ENCODE measurements at regions not wholly inside any gene's neighbourhood (a gene's known extent, or its start where the extent isn't known, plus 50 kb on each side); places are given as distances from the start of the nearest gene placed in this dataset.
A peak's percentile ranks its signal among the peaks of the same experiment; 100 is the strongest.
"Not testable (repeated sequence)": the region's sequence is repeated elsewhere in the genome, so short reads cannot be mapped to it uniquely, and the experiment has no call there.

DNA sequence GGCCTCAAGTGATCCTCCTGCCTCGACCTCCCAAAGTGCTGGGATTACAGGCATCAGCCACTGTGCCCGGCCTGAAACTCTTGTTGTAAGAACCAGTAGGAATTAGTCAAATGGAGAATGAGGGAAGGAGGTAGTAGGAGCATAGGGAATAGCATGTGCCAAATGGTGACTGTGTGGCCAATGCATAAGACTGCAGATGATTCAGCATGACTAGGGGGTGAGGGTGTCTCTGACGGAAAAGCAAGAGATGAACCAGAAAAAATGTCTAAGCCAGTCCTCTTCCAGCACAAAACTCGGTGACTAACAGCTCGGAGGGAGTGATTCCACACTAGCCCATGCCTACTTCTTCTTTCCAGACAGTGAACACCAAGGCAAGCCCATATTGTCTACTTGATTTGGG is 58.2 kb upstream of the DUSP21 start:
- peak; percentile 55 for DNase-seq (ENCODE audit: low spot score)

DNA sequence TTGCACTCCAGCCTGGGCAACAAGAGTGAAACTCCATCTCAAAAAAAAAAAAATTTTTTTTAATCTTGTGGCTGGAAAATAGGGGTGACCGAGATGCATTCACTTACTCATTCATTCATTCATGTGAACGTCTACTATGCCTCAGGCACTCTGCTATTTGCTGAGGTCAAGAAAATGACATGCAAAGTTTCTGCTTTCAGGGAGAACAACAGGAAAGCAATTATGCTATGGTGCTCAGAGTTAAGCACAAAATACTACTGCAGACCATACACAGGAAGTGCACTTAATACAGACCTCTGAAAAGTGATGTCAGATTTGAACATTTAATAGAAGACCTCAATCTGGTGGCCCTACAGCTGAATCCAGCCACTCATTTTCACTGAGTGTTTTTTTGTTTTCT is 59.6 kb upstream of the DUSP21 start:
- no peak for DNase-seq (ENCODE audit: low spot score)

DNA sequence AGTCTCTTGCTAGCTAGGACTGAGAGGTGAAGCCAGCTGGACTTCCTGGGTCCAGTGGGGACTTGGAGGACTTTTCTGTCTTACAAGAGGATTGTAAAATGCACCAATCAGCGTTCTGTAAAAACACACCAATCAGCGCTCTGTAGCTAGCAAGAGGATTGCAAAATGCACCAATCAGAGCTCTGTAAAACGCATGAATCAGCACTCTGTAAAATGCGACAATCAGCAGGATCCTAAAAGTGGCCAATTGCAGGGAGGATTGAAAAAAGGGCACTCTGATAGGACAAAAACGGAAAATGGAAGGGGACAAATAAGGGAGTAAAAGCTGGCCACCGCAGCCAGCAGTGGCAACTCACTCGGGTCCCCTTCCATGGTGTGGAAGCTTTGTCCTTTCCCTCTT is 65.6 kb upstream of the DUSP21 start:
- DNase-seq (ENCODE audit: low spot score): no peak

DNA sequence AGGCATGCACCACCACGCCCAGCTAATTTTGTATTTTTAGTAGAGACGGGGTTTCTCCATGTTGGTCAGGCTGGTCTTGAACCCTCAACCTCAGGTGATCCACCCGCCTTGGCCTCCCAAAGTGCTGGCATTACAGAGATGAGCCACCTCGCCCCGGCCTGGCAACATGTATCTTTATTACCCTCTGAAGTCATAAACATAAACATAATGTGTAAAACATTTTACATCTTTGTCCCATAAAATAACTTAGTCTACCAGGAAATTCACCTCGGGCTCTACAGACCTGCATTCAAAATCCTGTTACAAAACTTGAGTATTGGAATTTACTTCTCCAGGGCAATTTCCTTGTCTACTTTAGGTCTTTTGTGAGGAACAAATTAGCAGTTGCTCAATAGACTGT is 68.1 kb upstream of the DUSP21 start:
- no peak for DNase-seq (ENCODE audit: low spot score)

DNA sequence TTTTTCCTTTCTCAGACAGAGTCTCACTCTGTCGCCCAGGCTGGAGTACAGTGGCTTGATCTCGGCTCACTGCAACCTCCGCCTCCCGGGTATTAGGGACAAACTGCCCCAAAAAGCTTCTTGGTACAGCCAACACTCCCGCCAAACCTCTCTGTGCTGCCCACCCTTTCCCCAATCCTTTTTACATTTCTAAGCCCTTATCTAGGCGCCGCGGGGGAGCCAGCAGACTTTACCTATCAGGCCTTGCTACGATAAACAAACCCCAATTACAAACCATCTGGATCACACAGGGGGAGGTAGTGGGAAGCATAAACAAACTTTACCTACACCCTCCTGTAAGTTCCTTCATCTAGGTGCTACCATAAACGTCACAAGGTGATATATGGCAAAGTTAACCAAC is 69.8 kb upstream of the DUSP21 start:
- DNase-seq (ENCODE audit: low spot score): not testable (repeated sequence)

DNA sequence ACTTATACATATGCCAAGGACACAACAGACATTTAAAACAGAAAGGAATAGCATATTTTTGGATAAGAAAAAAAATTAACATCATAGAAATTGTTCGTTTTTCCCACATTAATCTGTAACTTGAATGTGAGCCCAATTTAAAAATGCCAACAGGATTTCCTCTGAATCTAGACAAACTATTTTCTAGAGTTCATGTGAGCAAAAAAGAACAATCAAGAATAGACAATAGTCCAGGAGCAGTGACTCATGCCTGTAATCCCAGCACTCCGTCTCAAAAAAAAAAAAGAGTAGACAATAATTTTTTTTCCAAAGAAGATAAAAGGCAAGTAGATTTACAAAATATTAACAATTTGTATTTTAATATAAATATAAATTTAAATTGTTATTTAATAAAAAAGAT is 73.7 kb upstream of the DUSP21 start:
- no peak for DNase-seq (ENCODE audit: low spot score)

DNA sequence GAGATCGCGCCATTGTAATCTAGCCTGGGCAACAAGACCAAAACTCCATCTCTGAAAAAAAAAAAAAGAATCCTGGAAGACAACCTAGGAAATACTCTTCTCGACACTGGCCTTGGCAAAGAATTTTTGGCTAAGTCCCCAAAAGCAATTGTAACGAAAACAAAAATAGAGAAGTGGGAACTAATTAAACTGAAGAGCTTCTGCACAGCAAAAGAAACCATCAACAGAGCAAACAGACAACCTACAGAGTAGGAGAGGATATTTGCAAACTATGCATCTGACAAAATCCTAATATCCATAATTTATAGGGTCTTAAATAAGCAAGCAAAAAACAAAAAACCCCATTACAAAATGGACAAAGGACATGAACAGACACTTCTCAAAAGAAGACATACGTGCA is 76.5 kb upstream of the DUSP21 start:
- DNase-seq (ENCODE audit: low spot score): no peak

DNA sequence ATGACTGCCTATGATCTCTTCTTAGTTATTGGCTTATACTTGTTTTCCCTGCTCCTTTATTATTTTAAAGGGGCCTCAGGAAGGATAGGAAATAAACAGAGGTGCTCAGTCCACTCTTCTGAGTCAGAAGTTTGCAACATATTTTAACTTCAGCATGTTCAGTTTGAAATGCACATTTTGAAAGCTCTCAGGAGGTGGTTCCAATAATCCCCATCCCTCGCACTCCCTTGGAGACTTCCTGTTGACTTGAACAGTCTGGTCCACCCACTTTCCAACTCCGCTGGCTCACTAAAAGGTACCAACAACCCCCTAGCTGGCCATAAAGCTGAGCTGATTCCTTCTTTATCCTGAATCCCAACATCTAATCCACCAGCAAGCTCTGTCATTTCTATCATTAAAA is 78.3 kb upstream of the DUSP21 start:
- no peak for DNase-seq (ENCODE audit: low spot score)

DNA sequence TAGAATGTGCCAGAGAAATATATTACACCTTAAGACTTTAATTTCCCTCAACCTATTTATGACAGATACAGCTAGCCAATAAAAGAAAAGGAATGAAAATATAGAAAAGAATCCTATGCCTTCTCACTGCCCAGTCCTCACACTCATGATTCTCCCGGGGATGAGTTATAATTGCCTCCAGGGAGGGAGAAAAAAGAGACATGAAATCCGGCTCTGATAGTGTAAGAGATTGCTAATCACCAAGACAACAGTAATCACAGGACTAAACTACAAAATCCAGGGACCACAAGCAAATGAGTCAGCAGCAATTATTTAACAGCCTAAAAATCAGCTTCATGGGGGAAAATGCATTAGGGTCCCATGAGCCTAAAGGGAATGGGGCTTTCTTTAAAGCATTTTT is 95.9 kb upstream of the DUSP21 start:
- DNase-seq (ENCODE audit: low spot score): peak; percentile 8

DNA sequence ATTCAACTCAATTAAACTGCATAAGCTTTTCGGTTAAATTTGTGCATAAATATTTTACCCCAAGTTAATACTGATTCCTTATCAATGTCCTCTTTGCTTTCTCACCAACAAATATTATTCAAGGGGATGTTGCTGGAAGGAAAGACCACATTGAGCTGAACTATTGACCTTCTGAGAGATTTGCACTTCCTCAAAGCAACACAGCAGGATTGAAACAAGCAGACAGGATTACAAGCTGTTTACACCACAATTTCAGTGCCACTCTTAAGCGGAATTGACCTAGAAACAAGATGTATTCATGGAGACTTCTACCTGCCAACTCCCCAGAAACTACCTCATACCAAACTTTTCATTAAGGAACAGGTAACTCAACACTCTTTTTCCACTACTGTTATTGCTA is 96.5 kb upstream of the DUSP21 start:
- no peak for DNase-seq (ENCODE audit: low spot score)

DNA sequence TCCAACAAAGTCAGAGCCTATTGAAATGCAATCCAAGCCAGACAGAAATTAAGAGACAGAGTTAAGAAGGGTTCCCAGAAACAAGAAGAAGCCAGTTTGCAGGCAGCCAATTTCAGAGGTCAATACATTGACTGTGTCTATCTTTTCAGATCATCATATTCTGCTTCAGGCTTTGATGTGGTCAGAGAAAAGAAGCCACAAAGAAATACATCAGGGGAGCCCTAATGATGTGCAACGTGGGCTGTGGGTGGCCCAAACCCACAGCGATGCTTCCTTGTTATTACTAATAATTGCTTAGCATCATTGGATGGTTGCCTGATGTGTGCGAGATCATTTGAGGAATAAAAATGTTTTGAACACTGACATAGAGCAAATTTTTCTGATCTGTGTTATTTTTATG is 99.0 kb upstream of the DUSP21 start:
- no peak for DNase-seq (ENCODE audit: low spot score)

DNA sequence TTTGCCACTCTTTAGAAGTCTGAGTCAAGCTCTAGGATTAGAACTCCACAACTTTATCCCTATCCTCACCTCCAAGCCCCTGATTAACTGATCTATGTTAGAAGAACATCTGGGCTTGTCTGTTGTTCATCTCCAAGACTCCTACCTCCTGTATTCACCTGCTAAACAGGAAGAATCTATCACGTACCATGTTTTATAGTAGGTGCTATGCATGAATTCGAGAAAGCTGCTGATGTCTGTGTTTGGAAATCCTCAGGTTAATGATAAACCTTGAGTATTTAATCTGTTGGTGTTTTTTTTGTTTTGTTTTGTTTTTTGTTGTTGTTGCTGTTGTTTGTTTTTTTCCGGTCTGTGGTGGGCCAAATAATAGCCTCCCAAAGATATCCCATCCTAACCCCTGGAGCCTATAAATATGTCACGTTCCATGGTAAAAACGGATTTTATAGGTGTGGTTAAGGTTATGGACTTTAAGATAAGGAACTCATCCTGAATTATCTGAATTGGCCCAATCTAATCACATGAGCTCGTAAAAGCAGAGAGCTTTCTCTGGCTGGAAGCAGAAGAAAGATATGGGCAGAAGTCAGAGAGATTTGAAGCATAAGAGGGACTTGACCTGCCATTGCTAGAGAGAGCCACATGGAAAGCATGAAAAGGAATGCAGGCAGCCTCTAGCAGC is 101.2 kb upstream of the DUSP21 start:
- DNase-seq (ENCODE audit: low spot score): no peak

DNA sequence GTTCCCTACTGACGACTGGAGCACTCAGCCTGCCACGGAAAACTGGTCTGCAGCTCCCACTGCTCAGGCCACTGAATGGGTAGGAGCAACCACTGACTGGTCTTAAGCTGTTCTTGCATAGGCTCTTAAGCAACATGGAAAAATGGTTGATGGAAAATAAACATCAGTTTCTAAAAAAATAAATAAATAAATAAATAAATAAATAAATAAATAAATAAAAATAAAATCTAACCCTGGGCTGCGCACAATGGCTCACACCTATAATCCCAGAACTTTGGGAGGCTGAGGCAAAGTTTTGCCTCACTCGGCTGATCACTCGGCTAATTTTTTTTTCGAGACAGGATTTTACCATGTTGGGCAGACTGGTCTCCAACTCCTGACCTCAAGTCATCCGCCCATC is 102.0 kb upstream of the DUSP21 start:
- DNase-seq (ENCODE audit: low spot score): not testable (repeated sequence)

DNA sequence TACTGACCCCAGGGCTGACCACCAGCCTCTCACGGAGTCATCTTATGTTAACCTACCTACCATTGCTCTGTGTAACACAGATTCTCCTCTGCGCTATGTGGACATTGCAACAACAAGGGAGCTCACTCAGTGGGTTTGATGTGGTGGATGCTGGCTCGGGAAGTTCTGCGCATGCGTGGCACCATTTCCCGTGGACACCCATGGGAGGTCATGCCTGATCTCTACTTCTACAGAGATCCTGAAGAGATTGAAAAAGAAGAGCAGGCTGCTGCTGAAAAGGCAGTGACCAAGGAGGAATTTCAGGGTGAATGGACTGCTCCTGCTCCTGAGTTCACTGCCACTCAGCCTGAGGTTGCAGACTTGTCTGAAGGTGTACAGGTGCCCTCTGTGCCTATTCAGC is 102.4 kb upstream of the DUSP21 start:
- DNase-seq (ENCODE audit: low spot score): not testable (repeated sequence)

DNA sequence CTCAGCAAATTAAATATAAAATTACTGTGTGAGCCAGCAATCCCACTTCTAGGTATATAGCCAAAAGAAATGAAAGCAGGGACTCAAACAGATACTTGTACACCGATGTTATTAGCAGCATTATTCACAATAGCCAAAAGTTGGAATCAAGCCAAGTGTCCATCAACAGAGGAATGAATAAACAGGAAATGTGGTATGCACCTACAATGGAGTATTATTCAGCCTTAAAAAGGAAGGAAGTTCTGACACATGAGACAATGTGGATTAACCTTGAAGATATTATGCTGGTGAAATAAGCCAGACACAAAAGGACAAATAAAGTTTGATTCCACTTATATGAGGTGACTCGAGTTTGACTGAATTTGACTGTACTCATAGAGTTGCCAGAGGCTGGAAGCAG is 108.3 kb upstream of the DUSP21 start:
- DNase-seq (ENCODE audit: low spot score): no peak

DNA sequence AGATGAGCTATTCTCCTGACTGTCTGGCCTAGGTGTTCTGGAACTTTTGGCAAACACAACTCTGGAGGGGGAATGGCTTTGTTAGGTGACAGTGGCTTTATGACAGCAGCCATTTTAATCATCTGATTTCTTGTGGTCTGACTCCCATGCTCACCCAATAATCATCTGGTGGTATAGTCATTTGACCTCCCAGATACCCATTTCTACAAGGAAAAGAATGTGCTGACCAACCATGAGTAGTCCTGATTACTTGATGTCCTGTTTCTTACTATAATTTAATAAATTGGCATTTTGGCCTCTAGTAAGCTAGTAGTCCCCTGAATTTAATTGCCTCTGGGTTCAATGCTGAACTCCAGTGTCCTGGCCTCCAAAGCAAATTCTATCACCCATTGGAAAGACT is 109.9 kb upstream of the DUSP21 start:
- DNase-seq (ENCODE audit: low spot score): peak; percentile 11

DNA sequence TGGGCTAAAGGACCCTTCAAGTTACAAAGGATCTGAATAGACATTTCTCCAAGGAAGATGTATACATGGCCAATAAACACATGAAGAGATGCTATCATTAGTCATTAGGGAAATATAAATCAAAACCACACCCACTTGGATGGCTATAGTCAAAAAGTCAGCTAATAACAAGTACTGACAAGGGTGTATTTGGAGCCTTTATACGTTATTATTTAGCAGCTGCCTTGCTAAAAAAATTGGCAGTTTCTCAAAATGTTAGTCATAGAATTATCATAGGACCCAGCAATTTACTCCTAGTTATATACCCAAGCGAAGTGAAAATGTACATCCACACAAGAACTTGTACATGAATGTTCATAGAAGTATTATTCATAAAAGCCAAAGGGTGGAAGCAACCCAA is 112.7 kb upstream of the DUSP21 start:
- DNase-seq (ENCODE audit: low spot score): no peak

DNA sequence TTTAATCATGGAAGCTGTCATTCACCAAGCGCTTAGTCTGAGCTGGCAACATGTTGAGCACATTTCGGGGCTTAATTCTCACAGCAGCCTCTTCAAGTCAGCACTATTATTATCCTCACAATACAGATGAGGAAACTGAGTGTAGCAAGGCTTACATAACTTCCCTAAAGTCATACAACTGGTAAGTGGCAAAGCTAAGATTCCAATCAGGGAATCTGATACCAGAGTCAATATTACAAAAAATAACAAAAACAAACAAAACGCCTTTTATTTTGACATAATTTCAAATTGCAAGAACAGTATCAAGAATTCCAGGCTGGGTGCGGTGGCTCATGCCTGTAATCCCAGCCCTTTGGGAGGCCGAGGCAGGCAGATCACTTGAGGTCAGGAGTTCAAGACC is 120.4 kb upstream of the DUSP21 start:
- no peak for DNase-seq (ENCODE audit: low spot score)

DNA sequence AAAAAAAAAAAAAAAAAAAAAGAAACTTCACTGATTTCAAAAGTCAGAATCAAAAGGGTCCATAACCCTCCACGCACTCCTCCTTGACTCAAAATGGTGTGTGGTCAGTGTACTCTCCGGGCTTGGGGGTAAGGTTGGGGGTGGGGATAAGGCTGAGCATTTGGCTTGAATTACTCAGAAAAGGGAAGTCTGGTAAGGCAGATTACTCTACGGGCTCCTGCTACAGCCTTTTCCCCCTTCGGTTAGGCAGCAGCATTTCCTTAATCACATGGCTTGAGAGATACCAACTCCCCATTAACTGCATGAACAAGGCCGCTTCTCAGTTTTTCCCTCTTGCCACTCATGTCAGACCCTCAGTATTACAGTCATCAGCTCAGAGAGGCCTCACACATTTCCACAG is 135.4 kb upstream of the DUSP21 start:
- DNase-seq (ENCODE audit: low spot score): no peak

DNA sequence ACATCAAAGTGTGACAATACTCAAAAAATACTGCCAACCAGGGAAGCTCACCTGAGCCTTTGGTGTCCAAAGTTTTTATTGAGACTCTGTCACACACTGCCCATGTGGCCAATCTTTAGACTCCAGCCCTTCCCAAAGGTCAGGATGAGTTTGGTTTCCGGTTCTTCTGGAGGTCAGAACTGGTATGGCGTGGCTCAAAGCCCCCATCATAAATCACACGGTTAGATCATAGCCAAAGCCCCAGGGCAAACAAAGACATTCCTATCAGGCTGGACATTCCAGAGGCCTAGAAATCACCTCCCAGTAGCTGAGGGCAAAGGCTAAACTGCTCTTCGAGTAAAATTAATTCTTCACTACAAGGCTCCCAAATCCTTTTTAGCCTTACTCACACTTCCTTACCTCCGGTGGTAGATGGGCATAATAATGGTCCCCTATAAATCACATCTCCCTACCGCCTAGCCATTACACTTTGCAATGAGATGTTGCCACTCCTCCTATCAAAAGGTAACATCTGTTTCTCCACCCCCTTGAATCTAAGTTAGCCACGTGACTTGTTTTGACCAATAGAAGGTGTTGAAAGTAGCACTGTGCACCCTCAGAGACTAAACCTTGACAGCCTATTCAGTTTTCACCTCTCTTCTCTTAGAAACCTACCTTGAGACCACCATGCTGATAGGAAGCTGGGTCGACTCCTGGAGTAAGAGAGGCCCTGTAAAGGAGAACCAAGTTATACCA is 137.8 kb upstream of the DUSP21 start:
- DNase-seq (ENCODE audit: low spot score): peak; percentile 45

DNA sequence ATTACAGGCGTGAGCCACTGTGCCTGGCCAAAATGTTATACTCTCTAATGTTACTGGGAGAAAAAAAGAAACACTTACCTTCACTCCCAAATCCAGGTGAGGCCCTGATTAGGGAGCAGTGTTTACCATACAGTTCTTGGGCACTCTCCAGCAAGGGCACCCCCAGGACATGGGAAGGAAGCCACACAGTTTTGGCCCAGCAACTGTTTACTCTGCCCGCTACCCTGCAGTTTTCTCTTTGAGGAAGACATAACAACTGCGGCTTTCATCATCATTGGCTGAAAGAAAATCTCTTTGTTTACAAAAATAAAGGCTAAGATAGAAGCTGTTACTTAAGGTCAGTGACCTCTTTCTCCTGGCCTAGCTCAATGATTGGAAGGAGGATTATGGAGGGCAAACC is 145.5 kb upstream of the DUSP21 start:
- no peak for DNase-seq (ENCODE audit: low spot score)

DNA sequence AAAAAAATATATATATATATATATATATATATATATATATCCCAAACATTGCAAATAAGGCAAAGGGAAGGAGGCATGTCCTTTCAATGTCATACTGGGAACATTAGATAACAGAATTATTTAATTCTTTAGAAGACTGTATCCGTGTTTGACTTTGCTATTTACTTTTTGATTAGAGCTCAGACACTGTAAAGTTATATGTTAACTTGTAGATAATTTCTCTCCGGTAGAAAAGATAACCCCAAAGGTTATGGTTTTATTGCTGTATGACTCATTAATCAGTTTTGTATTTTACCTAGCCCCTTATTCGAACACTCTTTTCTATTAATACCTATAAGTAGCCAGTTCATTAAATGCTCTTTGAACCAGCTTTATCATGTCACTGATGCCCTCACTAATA is 150.6 kb upstream of the DUSP21 start:
- no peak for DNase-seq (ENCODE audit: low spot score)

DNA sequence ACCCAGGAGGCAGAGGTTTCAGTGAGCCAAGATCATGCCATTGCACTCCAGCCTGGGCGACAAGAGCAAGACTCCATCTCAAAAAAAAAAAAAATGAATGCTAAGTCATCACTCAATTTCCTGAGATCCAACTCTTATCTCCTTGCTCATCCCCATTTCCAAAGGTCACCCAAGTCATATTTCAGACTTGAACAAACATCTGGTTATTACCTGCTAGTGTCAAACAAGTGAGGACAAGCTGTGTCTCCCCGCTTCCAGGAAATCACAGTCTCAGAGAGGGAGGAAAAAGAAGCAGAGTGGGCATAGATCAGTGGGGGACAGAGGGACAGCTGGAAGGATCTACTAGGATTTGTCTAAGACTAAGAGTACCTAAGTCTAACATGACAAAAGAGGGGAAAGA is 147.5 kb upstream of the FUNDC1 start:
- DNase-seq (ENCODE audit: low spot score): no peak

Measured in A172 (cell line).